HepG2 (cell line): ENCODE measurements at regions not wholly inside any gene's neighbourhood (a gene's known extent, or its start where the extent isn't known, plus 50 kb on each side); places are given as distances from the start of the nearest gene placed in this dataset.

Experiments used
- ATAC-seq: fragments of 200-7000 bp; cut with Tn5 transposase; 3 replicates; pipeline ENCODE4 v1.9.1; 2020; ENCODE audit warnings: mild to moderate bottlenecking, moderate library complexity
- BruUV-seq: library from RNA; stranded (reverse); fragments of 400-500 nt; replicated peaks from 2 replicates; lab custom pipeline; 2021; lab: Mats Ljungman, UMichigan
- CTCF ChIA-PET: fragments of 300-600 bp; formaldehyde crosslinking; extraction: SDS; loops from one replicate; lab custom pipeline; 2021; ENCODE audit warnings: low total read pairs, inconsistent platforms, low intra/inter-chr PET ratio; lab: Yijun Ruan, JAX
- POLR2A ChIA-PET: fragments of 350-600 bp; sonication (Branson Sonifier 250); formaldehyde crosslinking; loops from one replicate; lab custom pipeline; 2020; ENCODE audit warnings: antibody characterized with exemption, inconsistent platforms; lab: Yijun Ruan, JAX
- DNase-seq: peaks from one replicate; pipeline ENCODE4 v3.0.0-alpha.2; 2015; ENCODE audit warnings: low spot score
- FAIRE-seq: peaks from 3 replicates; lab custom pipeline; 2011; peaks lifted over from hg19 to GRCh38; lab: Jason Lieb, UNC
- H2AFZ ChIP-seq: one replicate; pipeline ENCODE4 v1.6.1; 2011; ENCODE audit warnings: low read length, inconsistent platforms
- H3K27ac ChIP-seq: fragments of 300-600 bp; 3 replicates; pipeline ENCODE4 v1.8.0; 2011; ENCODE audit warnings: mixed run types, mild to moderate bottlenecking, mixed read lengths, low read length, inconsistent platforms; ENCODE audit not compliant: insufficient read depth; ENCODE audit errors: extremely low read length
- H3K27me3 ChIP-seq, 2 experiments: fragments of 200-600 bp in 1 of 2; 2 replicates in 1 of 2; 3 replicates in 1 of 2; pipeline versions ENCODE4 v1.6.0 to v1.8.0; 2011; ENCODE audit warnings: low read length in 2 of 2, mild to moderate bottlenecking in 2 of 2, moderate library complexity in 2 of 2, inconsistent platforms in 1 of 2; ENCODE audit not compliant: insufficient read depth in 2 of 2, control insufficient read depth in 1 of 2
- H3K36me3 ChIP-seq, 2 experiments: fragments of 200-600 bp in 1 of 2; replicated peaks in 1 of 2; 2 replicates in 1 of 2; 3 replicates in 1 of 2; pipeline versions ENCODE4 v1.5.1 to v1.8.0; 2011; ENCODE audit warnings: low read length in 2 of 2, inconsistent platforms in 1 of 2; ENCODE audit not compliant: insufficient read depth in 2 of 2, control insufficient read depth in 1 of 2
- H3K4me1 ChIP-seq: 2 replicates; pipeline ENCODE4 v1.5.1; 2012; ENCODE audit warnings: low read length, inconsistent platforms; ENCODE audit not compliant: insufficient read depth
- H3K4me2 ChIP-seq: 2 replicates; pipeline ENCODE4 v1.6.0; 2011; ENCODE audit warnings: low read depth, low read length, inconsistent platforms
- H3K4me3 ChIP-seq, 3 experiments: fragments of 200-600 bp in 1 of 3; sonication (generic), shearing (Covaris generic) in 1 of 3; replicated peaks in 1 of 3; 2 replicates each; pipeline ENCODE4 v1.5.1; 2011 to 2016; ENCODE audit warnings: low read length in 3 of 3, inconsistent platforms in 2 of 3, low read depth in 2 of 3, mild to moderate bottlenecking in 2 of 3, control low read depth in 1 of 3, mixed read lengths in 1 of 3; ENCODE audit not compliant: insufficient read depth in 1 of 3
- H3K79me2 ChIP-seq: one replicate; pipeline ENCODE4 v1.6.1; 2011; ENCODE audit warnings: low read length, inconsistent platforms; ENCODE audit not compliant: insufficient read depth
- H3K9ac ChIP-seq: 2 replicates; pipeline ENCODE4 v1.6.0; 2011; ENCODE audit warnings: mild to moderate bottlenecking, low read depth, low read length, inconsistent platforms; ENCODE audit not compliant: insufficient read depth
- H3K9me3 ChIP-seq: 2 replicates; pipeline ENCODE4 v1.5.1; 2012; ENCODE audit warnings: mild to moderate bottlenecking, low read length
- H4K20me1 ChIP-seq: 2 replicates; pipeline ENCODE4 v1.6.0; 2011; ENCODE audit warnings: inconsistent platforms, mild to moderate bottlenecking, low read length, moderate library complexity; ENCODE audit not compliant: insufficient read depth
- ATRX ChIP-seq: sonication (generic); formaldehyde crosslinking; IDR thresholded peaks from 2 replicates; pipeline ENCODE4 v1.4.0; 2020; ENCODE audit warnings: missing genetic modification reagents, borderline replicate concordance
- CENPBD1 ChIP-seq: sonication (generic); formaldehyde crosslinking; IDR thresholded peaks from 2 replicates; pipeline ENCODE4 v1.8.0; 2022; ENCODE audit warnings: missing genetic modification reagents, low read depth, mild to moderate bottlenecking, borderline replicate concordance
- CREB1 ChIP-seq, 2 experiments: fragments of 450-650 bp in 1 of 2; IDR thresholded peaks; 2 replicates each; pipeline ENCODE4 v1.6.1; 2016 to 2017; ENCODE audit warnings: control low read depth in 1 of 2, mild to moderate bottlenecking in 1 of 2, missing compliant biosample characterization in 1 of 2, missing genetic modification characterization in 1 of 2
- ZNF746 ChIP-seq: sonication (generic); formaldehyde crosslinking; IDR thresholded peaks from 2 replicates; pipeline ENCODE4 v1.8.0; 2022; ENCODE audit warnings: mild to moderate bottlenecking, missing genetic modification reagents
- ZNF850 ChIP-seq: sonication (generic); formaldehyde crosslinking; conservative IDR thresholded peaks from 2 replicates; pipeline ENCODE4 v1.9.0; 2021; ENCODE audit warnings: mild to moderate bottlenecking, missing genetic modification reagents
- WGBS: methylation state at CpG from one replicate; pipeline ENCODE4 v1.1.6; 2017; ENCODE audit warnings: low lambda C conversion rate; 5-methylcytosine and 5-hydroxymethylcytosine counted together
- in situ Hi-C: cut with HindIII; loops from 2 replicates; pipeline ENCODE4 v1.10.0; 2017; ENCODE audit warnings: low pct_unique_long_range_greater_than_20kb; ENCODE audit not compliant: extremely low pct_ligation_motif_present
- intact Hi-C: fragments of 100-400 bp; cut with micrococcal nuclease; formaldehyde crosslinking; loops from one replicate; pipeline ENCODE4 v1.10.0; 2022; ENCODE audit not compliant: unreplicated experiment

GRCh38 chr20:60565551-60565950 is 607.3 kb downstream of the CDH26 start:
- Histone ChIP-seq H3K27me3 (peaks cover 0 to 9% of the 10 kb centered on the region in 2 experiments; a peak in 1 of 5 replicates), H3K4me3 (no peak overlapping the region), H2AFZ (no peak overlapping the region), H3K9me3 (peaks cover 71% of the 10 kb centered on the region), H3K36me3 (no peaks in the 10 kb centered on the region), H3K4me1 (no peaks in the 10 kb centered on the region), H3K27ac (no peak overlapping the region), H3K9ac (no peak overlapping the region), H4K20me1 (no peaks in the 10 kb centered on the region), H3K79me2 (no peaks in the 10 kb centered on the region)
- WGBS = 7% methylated on average over 5 of the region's 5 CpGs
- intact Hi-C loops (no loop called here), in situ Hi-C loops (no loop called here)
- POLR2A ChIA-PET = no interaction called here
- no TSS peak for BruUV-seq
- ATAC-seq (no peak), FAIRE-seq (no peak), DNase-seq (no peak)
- TF ChIP-seq CENPBD1 = no peak
- TF ChIP-seq ZNF850 = no peak
- no peak for TF ChIP-seq ZNF746 (CRISPR knock-in tag)
- TF ChIP-seq, all 625 proteins: peak for 0
- CTCF ChIA-PET = no interaction called here
- H3K4me2 ChIP-seq = no peak overlapping the region

- 3% methylated on average over 6 of the region's 6 CpGs for whole genome bisulfite sequencing
- TF ChIP-seq ATRX = no peak
- TF ChIP-seq CREB1 (IDR thresholded peaks at IDR 0.05) = peak; percentile 71; the same call in 1 of the 2 replicates
- no peak for TF ChIP-seq CREB1 (CRISPR knock-in tag; IDR thresholded peaks at IDR 0.05)
- BruUV-seq = no TSS peak
Measured at GRCh38 chr20:60569116-60569515, 610.9 kb downstream of the CDH26 start.

More at GRCh38 chr20:60569116-60569515, 610.9 kb downstream of the CDH26 start:
- in situ Hi-C loops = no loop called here
- FAIRE-seq = no peak
- Histone ChIP-seq H2AFZ (no peak overlapping the region), H3K4me1 (no peaks in the 10 kb centered on the region), H3K27ac (no peak overlapping the region), H4K20me1 (no peaks in the 10 kb centered on the region), H3K36me3 (no peaks in the 10 kb centered on the region), H3K9ac (no peak overlapping the region), H3K4me3 (no peak overlapping the region), H3K9me3 (peaks cover 83% of the 10 kb centered on the region), H3K4me2 (no peak overlapping the region), H3K79me2 (no peaks in the 10 kb centered on the region), H3K27me3 (peaks cover 0 to 9% of the 10 kb centered on the region in 2 experiments; a peak in 1 of 5 replicates)
- CTCF ChIA-PET = no interaction called here
- no peak for ATAC-seq
- intact Hi-C loops = no loop called here
- POLR2A ChIA-PET = no interaction called here
- DNase-seq = no peak
